ENCODE measurements at regions not wholly inside any gene's neighbourhood (a gene's known extent, or its start where the extent isn't known, plus 50 kb on each side); places are given as distances from the start of the nearest gene placed in this dataset.

- no peak overlapping the region for H4K8ac ChIP-seq (ENCODE audit: extremely low read depth, insufficient read depth, low read length)
- H3K36me3 ChIP-seq (ENCODE audit: control insufficient read depth in 2 of 4, insufficient read depth in 4 of 4, low read length in 3 of 4), result no peaks in the 10 kb centered on the region
- H3K4me2 ChIP-seq (ENCODE audit: insufficient read depth in 1 of 2, low read depth in 2 of 2, low read length in 2 of 2), result no peak overlapping the region
- 97% methylated on average over 7 of the region's 7 CpGs; no CpG with 5 or more reads in 1 of the 2 experiments for WGBS, 2 experiments (ENCODE audit: extremely low coverage in 1 of 2, insufficient coverage in 1 of 2, insufficient read length in 1 of 2, insufficient replicate concordance in 2 of 2, low coverage in 1 of 2, low lambda C conversion rate in 2 of 2, missing lambda C conversion rate in 1 of 2)
- no peak overlapping the region for H2BK120ac ChIP-seq (replicated peaks; ENCODE audit: low read depth, low read length)
- no peak overlapping the region for H2AK5ac ChIP-seq (ENCODE audit: low read depth, low read length)
- no peak overlapping the region for H3K4ac ChIP-seq (replicated peaks; ENCODE audit: insufficient read length, low read depth, low read length)
- no peaks in the 10 kb centered on the region for H3K23me2 ChIP-seq (ENCODE audit: low read depth, low read length)
- no peaks in the 10 kb centered on the region for H3K79me2 ChIP-seq (ENCODE audit: control insufficient read depth in 1 of 2, insufficient read depth in 2 of 2, low read length in 2 of 2)
- H2AFZ ChIP-seq (ENCODE audit: low read length), result no peak overlapping the region
- no peak overlapping the region for H4K91ac ChIP-seq (replicated peaks; ENCODE audit: insufficient read length, low read length)
- H3K56ac ChIP-seq (replicated peaks; ENCODE audit: insufficient read length, low read depth, low read length), result no peak overlapping the region
- H4K5ac ChIP-seq (ENCODE audit: insufficient read length, low read depth, low read length), result no peak overlapping the region
- H2BK15ac ChIP-seq (ENCODE audit: low read length), result no peak overlapping the region
- H2BK5ac ChIP-seq (ENCODE audit: low read depth, low read length), result no peak overlapping the region
- ChIA-PET POLR2A (ENCODE audit: partially characterized antibody) (no interaction called here), CTCF (ENCODE audit: partially characterized antibody) (no interaction called here)
- H3K9ac ChIP-seq (replicated peaks in 1 of 4; ENCODE audit: extremely low read depth in 1 of 4, low read depth in 3 of 4, low read length in 3 of 4), result no peak overlapping the region
- no peak overlapping the region for H2BK20ac ChIP-seq (ENCODE audit: low read length)
- no peak overlapping the region for H3K18ac ChIP-seq (ENCODE audit: extremely low read depth, low read length)
- H2BK12ac ChIP-seq (ENCODE audit: low read depth, low read length), result no peak overlapping the region
- peaks cover 21 to 25% of the 10 kb centered on the region in 2 experiments for H3K9me3 ChIP-seq (ENCODE audit: insufficient read depth in 2 of 2, low read depth in 1 of 2, low read length in 1 of 2)
- no peaks in the 10 kb centered on the region for H3K79me1 ChIP-seq (ENCODE audit: low read depth, low read length)
- H3K4me3 ChIP-seq (ENCODE audit: extremely low read depth in 1 of 4, insufficient read depth in 2 of 4, low read depth in 3 of 4, low read length in 4 of 4), result no peak overlapping the region
- H3K4me1 ChIP-seq (replicated peaks in 1 of 4; ENCODE audit: control insufficient read depth in 3 of 4, insufficient read depth in 4 of 4, low read length in 3 of 4), result 0 out of 7 replicates have a peak, but pooled peaks cover 0 to 4% (median 0%) of the 10 kb centered on the region in 4 experiments
- DNase-seq (ENCODE audit: low read depth in 1 of 2, low spot score in 2 of 2) (no peak), FAIRE-seq (no peak)
- no peaks in the 10 kb centered on the region for H4K20me1 ChIP-seq (replicated peaks in 1 of 2; ENCODE audit: control insufficient read depth in 1 of 2, insufficient read depth in 2 of 2, low read length in 2 of 2)
- H3K14ac ChIP-seq (ENCODE audit: insufficient read length), result no peak overlapping the region
- no peak overlapping the region for H3K23ac ChIP-seq (ENCODE audit: insufficient read length)
- H3K27ac ChIP-seq (ENCODE audit: low read depth, low read length), result no peak overlapping the region
- no peaks in the 10 kb centered on the region for H3K27me3 ChIP-seq (replicated peaks in 1 of 4; ENCODE audit: control insufficient read depth in 3 of 4, extremely low read depth in 1 of 4, insufficient read depth in 3 of 4, low read length in 3 of 4)
- no peak for TF ChIP-seq GABPA (IDR thresholded peaks at IDR 0.05; ENCODE audit: borderline replicate concordance, insufficient read depth, low read length)
- no peak for TF ChIP-seq RXRA (IDR thresholded peaks at IDR 0.05; ENCODE audit: insufficient read depth, low read depth, low read length)
- no peak for TF ChIP-seq SP2 (IDR thresholded peaks at IDR 0.05; ENCODE audit: low read length)
Measured at GRCh38 chr2:2879781-2880180, 497.8 kb downstream of the EIPR1 start.

All from H1 (cell line).